ENCODE measurements at regions not wholly inside any gene's neighbourhood (a gene's known extent, or its start where the extent isn't known, plus 50 kb on each side); places are given as distances from the start of the nearest gene placed in this dataset.

GRCh38 chr6:71675386-71675785 is 211.0 kb upstream of the RIMS1 start:
- no peak for TF ChIP-seq ZNF8 (CRISPR knock-in tag; IDR thresholded peaks at IDR 0.05)
- TF ChIP-seq PATZ1 (CRISPR knock-in tag; IDR thresholded peaks at IDR 0.05; ENCODE audit: borderline replicate concordance), result no peak
- TF ChIP-seq ZNF565 (CRISPR knock-in tag; conservative IDR thresholded peaks at IDR 0.05; ENCODE audit: low read depth), result no peak
- no peak for TF ChIP-seq RARB (CRISPR knock-in tag; IDR thresholded peaks at IDR 0.05)
- no peak for TF ChIP-seq POU6F1 (CRISPR knock-in tag; IDR thresholded peaks at IDR 0.05; ENCODE audit: borderline replicate concordance, low read depth)
- TF ChIP-seq ZFP30 (CRISPR knock-in tag; IDR thresholded peaks at IDR 0.05), result no peak
- TF ChIP-seq SNAI2 (CRISPR knock-in tag; IDR thresholded peaks at IDR 0.05), result no peak
- no peak for TF ChIP-seq GLIS3 (CRISPR knock-in tag; IDR thresholded peaks at IDR 0.05)
- TF ChIP-seq OSR1 (CRISPR knock-in tag; IDR thresholded peaks at IDR 0.05), result no peak
- no peak for TF ChIP-seq ZNF70 (CRISPR knock-in tag; IDR thresholded peaks at IDR 0.05)
- no peak for TF ChIP-seq ARNTL (CRISPR knock-in tag; IDR thresholded peaks at IDR 0.05; ENCODE audit: borderline replicate concordance, low read depth)
- TF ChIP-seq CREB5 (CRISPR knock-in tag; IDR thresholded peaks at IDR 0.05; ENCODE audit: low read depth), result no peak
- TF ChIP-seq ZFP3 (CRISPR knock-in tag; IDR thresholded peaks at IDR 0.05), result no peak
- TF ChIP-seq TCF4 (CRISPR knock-in tag; IDR thresholded peaks at IDR 0.05; ENCODE audit: borderline replicate concordance), result no peak

Data from SK-N-SH treated with all-trans-retinoic acid at 6 μM for 48 hours (cell line).